CD4-positive, CD25-positive, alpha-beta regulatory T cell (primary cell): ENCODE measurements at regions not wholly inside any gene's neighbourhood (a gene's known extent, or its start where the extent isn't known, plus 50 kb on each side); places are given as distances from the start of the nearest gene placed in this dataset.

Experiments used
- ATAC-seq, 2 donors: fragments of 150-1000 bp; cut with Tn5 transposase; one replicate each; pipeline ENCODE4 v1.10.0; 2021; ENCODE audit warnings: low read depth in 2 of 2, moderate number of reproducible peaks in 2 of 2, moderate library complexity in 1 of 2
- DNase-seq, 3 donors: peaks; one replicate each; pipeline versions ENCODE4 v3.0.0 to v3.0.0-alpha.2; 2012 to 2022; ENCODE audit warnings: mixed read lengths in 1 of 3
- H3K27ac ChIP-seq: one replicate; pipeline ENCODE4 v1.7.0; 2013; ENCODE audit warnings: mild to moderate bottlenecking, low read length; ENCODE audit not compliant: insufficient read depth, poor library complexity, severe bottlenecking
- H3K27me3 ChIP-seq: one replicate; pipeline ENCODE4 v1.7.0; 2013; ENCODE audit warnings: low read length; ENCODE audit not compliant: control insufficient read depth, insufficient read depth
- H3K36me3 ChIP-seq: one replicate; pipeline ENCODE4 v1.7.0; 2013; ENCODE audit warnings: mild to moderate bottlenecking, low read length, moderate library complexity; ENCODE audit not compliant: control insufficient read depth, insufficient read depth
- H3K4me1 ChIP-seq: 2 replicates; pipeline ENCODE4 v1.7.0; 2013; ENCODE audit warnings: mild to moderate bottlenecking, low read length; ENCODE audit not compliant: insufficient read depth, control insufficient read depth, poor library complexity, severe bottlenecking
- H3K4me3 ChIP-seq: one replicate; pipeline ENCODE4 v1.7.0; 2013; ENCODE audit warnings: low read depth, mild to moderate bottlenecking, low read length, moderate library complexity
- H3K9me3 ChIP-seq, 2 experiments: 1 replicate in 1 of 2; 2 replicates in 1 of 2; pipeline ENCODE4 v1.7.0; 2013; ENCODE audit warnings: low read length in 2 of 2, mild to moderate bottlenecking in 1 of 2, moderate library complexity in 1 of 2; ENCODE audit not compliant: control insufficient read depth in 2 of 2
- H3K27ac Mint-ChIP-seq, 3 donors: one replicate each; pipeline ENCODE4 v1.8.0; 2020 to 2022; ENCODE audit warnings: mild to moderate bottlenecking in 3 of 3, mixed read lengths in 3 of 3, moderate library complexity in 2 of 3
- H3K27me3 Mint-ChIP-seq: one replicate; pipeline ENCODE4 v1.8.0; 2022; ENCODE audit warnings: mild to moderate bottlenecking, mixed read lengths
- H3K36me3 Mint-ChIP-seq: one replicate; pipeline ENCODE4 v1.8.0; 2020; ENCODE audit warnings: mixed read lengths
- H3K4me1 Mint-ChIP-seq, 4 donors: one replicate each; pipeline ENCODE4 v1.8.0; 2020 to 2022; ENCODE audit warnings: mixed read lengths in 4 of 4, mild to moderate bottlenecking in 1 of 4
- H3K4me3 Mint-ChIP-seq, 4 donors: one replicate each; pipeline ENCODE4 v1.8.0; 2020 to 2022; ENCODE audit warnings: mild to moderate bottlenecking in 4 of 4, mixed read lengths in 4 of 4, moderate library complexity in 3 of 4
- H3K9me3 Mint-ChIP-seq, 7 donors: one replicate each; pipeline ENCODE4 v1.8.0; 2020 to 2022; ENCODE audit warnings: mixed read lengths in 7 of 7, mild to moderate bottlenecking in 3 of 7, moderate library complexity in 2 of 7

GRCh38 chr18:66655407-66655806, 51.5 kb upstream of the CDH19 start:
- H3K27ac Mint-ChIP-seq: no peak overlapping the region
- ATAC-seq: no peak
- no peaks in the 10 kb centered on the region for H3K36me3 Mint-ChIP-seq
- no peak overlapping the region for H3K4me3 Mint-ChIP-seq
- peaks cover 3 to 31% (median 6%) of the 10 kb centered on the region in 7 donors for H3K9me3 Mint-ChIP-seq
- Histone ChIP-seq H3K27ac (no peak overlapping the region), H3K4me3 (no peak overlapping the region), H3K4me1 (no peaks in the 10 kb centered on the region), H3K27me3 (no peaks in the 10 kb centered on the region), H3K36me3 (no peaks in the 10 kb centered on the region), H3K9me3 (no peaks in the 10 kb centered on the region)
- no peaks in the 10 kb centered on the region for H3K27me3 Mint-ChIP-seq
- DNase-seq: no peak
- H3K4me1 Mint-ChIP-seq: no peaks in the 10 kb centered on the region
